ENCODE measurements at regions not wholly inside any gene's neighbourhood (a gene's known extent, or its start where the extent isn't known, plus 50 kb on each side); places are given as distances from the start of the nearest gene placed in this dataset.
A peak's percentile ranks its signal among the peaks of the same experiment; 100 is the strongest.

- H3K27ac ChIP-seq: no peak overlapping the region
Measured at GRCh38 chrX:27354021-27354420, 109.1 kb downstream of the PPP4R3C start.

DNA sequence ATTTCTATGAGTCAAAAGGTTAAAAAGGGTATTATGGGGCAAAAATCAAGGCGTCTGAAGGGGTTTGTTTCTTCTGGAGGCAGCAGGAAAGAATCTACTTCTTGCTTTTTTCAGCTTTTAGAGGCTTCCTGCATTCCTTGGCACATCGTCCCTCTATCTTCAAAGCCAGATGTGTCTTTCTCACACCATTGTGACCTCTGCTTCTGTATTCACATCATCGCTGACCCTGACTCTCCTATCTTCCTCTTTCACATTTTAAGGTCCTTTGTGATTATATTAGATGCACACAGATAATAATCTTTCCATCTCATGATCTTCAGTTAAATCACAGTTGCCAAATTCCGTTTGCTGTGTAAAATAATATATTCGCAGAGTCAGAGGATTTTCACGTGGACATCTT, 112.7 kb downstream of the PPP4R3C start:
- intact Hi-C loops (cut with DNase I; ENCODE audit: low total_unique reads): no loop called here
- TF ChIP-seq POLR2AphosphoS5 (IDR thresholded peaks at IDR 0.05) (no peak), CTCF (IDR thresholded peaks at IDR 0.05) (no peak), POLR2A (IDR thresholded peaks at IDR 0.05) (no peak)

More at GRCh38 chrX:27354021-27354420, 109.1 kb downstream of the PPP4R3C start:
- Histone ChIP-seq H3K4me3 (no peak overlapping the region), H3K27me3 (no peaks in the 10 kb centered on the region), H3K9me3 (peaks cover 0 to 10% of the 10 kb centered on the region in 2 donors), H3K36me3 (no peaks in the 10 kb centered on the region), H3K4me1 (no peaks in the 10 kb centered on the region)
- TF ChIP-seq POLR2A (IDR thresholded peaks at IDR 0.05) (no peak), CTCF (IDR thresholded peaks at IDR 0.05) (no peak), POLR2AphosphoS5 (IDR thresholded peaks at IDR 0.05) (no peak)
- intact Hi-C loops (cut with DNase I; ENCODE audit: low total_unique reads): no loop called here
- no peak for DNase-seq (ENCODE audit: low spot score in 2 of 2)

DNA sequence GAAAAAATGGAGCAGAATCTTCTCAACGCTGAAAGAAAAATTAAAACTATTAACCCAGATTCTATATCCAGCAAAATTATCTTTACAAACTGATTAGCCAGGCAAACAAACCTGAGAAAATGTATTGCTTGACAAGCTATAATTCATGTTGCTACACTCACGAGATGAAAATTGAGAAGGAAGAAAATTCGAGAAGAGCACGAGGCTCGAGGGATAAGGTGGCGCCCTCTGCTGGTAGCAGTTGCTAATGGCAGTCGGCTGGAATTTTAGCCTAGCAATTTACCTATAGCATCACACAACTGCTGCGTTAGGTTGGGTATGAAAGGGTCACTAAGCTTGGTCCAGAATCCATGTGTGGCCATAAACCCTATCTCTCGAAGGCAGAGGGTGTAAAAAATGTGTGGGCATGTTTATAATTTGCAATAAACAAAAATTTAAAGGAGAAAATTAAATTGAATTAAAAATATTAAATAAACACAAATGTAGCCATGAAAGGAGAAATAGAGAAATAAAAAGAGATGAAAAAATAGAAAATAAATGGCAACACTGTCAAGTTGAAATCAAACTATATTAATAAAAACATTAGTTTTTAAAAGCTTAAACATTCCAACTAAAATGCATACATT, 126.6 kb downstream of the PPP4R3C start:
- DNase-seq (ENCODE audit: low spot score in 2 of 2): no peak
- Histone ChIP-seq H3K27me3 (no peaks in the 10 kb centered on the region), H3K9me3 (no peaks in the 10 kb centered on the region), H3K36me3 (peaks cover 6% of the 10 kb centered on the region), H3K4me1 (no peaks in the 10 kb centered on the region), H3K27ac (no peak overlapping the region), H3K4me3 (no peak overlapping the region)
- TF ChIP-seq POLR2AphosphoS5 (IDR thresholded peaks at IDR 0.05): no peak
- peak in 2 of 3 donors; percentile 31 to 47 for TF ChIP-seq CTCF (IDR thresholded peaks at IDR 0.05)
- intact Hi-C loops (cut with DNase I; ENCODE audit: low total_unique reads): no loop called here

More for the DNA sequence above, 112.7 kb downstream of the PPP4R3C start:
- no peak overlapping the region for H3K27ac ChIP-seq
- H3K9me3 ChIP-seq: no peaks in the 10 kb centered on the region
- H3K27me3 ChIP-seq: no peaks in the 10 kb centered on the region
- H3K36me3 ChIP-seq: no peaks in the 10 kb centered on the region
- H3K4me1 ChIP-seq: no peaks in the 10 kb centered on the region
- no peak for DNase-seq (ENCODE audit: low spot score in 2 of 2)
- H3K4me3 ChIP-seq: no peak overlapping the region

GRCh38 chrX:27321632-27322031, 141.5 kb downstream of the PPP4R3C start:
- intact Hi-C loops (cut with DNase I; ENCODE audit: low total_unique reads): no loop called here
- H3K4me1 ChIP-seq: no peaks in the 10 kb centered on the region
- no peak for TF ChIP-seq POLR2A (IDR thresholded peaks at IDR 0.05)
- TF ChIP-seq CTCF (IDR thresholded peaks at IDR 0.05): no peak
- no peak for TF ChIP-seq POLR2AphosphoS5 (IDR thresholded peaks at IDR 0.05)
- no peak for DNase-seq (ENCODE audit: low spot score in 2 of 2)
- H3K27me3 ChIP-seq: peaks cover 0 to 8% of the 10 kb centered on the region in 2 donors
- H3K4me3 ChIP-seq: no peak overlapping the region
- no peak overlapping the region for H3K27ac ChIP-seq
- H3K9me3 ChIP-seq: no peaks in the 10 kb centered on the region
- H3K36me3 ChIP-seq: no peaks in the 10 kb centered on the region

DNA sequence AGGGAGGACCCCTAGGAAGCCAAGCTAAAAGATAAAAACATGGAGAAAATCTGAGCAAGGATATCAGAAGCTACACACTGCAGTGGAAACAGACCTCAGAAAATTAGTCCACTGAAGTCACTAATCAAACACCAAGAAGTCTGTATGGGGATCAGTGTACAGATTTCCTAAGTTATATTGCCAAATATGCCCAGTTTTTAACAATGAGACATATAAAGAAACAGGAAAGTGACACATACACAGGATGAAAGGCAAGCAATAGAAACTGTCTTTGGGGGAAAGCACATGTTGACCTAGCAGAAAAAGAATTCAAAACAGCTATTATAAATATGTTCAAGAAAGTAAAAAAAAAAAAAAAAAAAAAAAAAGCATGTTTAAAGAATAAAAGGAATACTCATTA, 153.7 kb downstream of the PPP4R3C start:
- Histone ChIP-seq H3K4me3 (no peak overlapping the region), H3K4me1 (no peaks in the 10 kb centered on the region), H3K27ac (no peak overlapping the region), H3K36me3 (no peaks in the 10 kb centered on the region), H3K9me3 (no peaks in the 10 kb centered on the region), H3K27me3 (no peaks in the 10 kb centered on the region)
- intact Hi-C loops (cut with DNase I; ENCODE audit: low total_unique reads): no loop called here
- TF ChIP-seq CTCF (IDR thresholded peaks at IDR 0.05): no peak
- no peak for TF ChIP-seq POLR2A (IDR thresholded peaks at IDR 0.05)
- TF ChIP-seq POLR2AphosphoS5 (IDR thresholded peaks at IDR 0.05): no peak
- no peak for DNase-seq (ENCODE audit: low spot score in 2 of 2)
